Stimulated activated memory B cell treated with anti-CD40 and anti-IgM and Interleukin-4, amounts not matched to agents 10 μg/mL and 1 μg/mL and 100 μg/mL, for 72 hours (primary cell): ENCODE measurements at regions not wholly inside any gene's neighbourhood (a gene's known extent, or its start where the extent isn't known, plus 50 kb on each side); places are given as distances from the start of the nearest gene placed in this dataset.
"Not testable (repeated sequence)": the region's sequence is repeated elsewhere in the genome, so short reads cannot be mapped to it uniquely, and the experiment has no call there.

Experiments used
- ATAC-seq: fragments of 150-1000 bp; cut with Tn5 transposase; 2 replicates; pipeline ENCODE4 v1.10.0; 2021
- H3K27ac Mint-ChIP-seq: one replicate; pipeline ENCODE4 v1.8.0; 2022; ENCODE audit warnings: mild to moderate bottlenecking, mixed read lengths
- H3K27me3 Mint-ChIP-seq: one replicate; pipeline ENCODE4 v1.8.0; 2022; ENCODE audit warnings: mixed read lengths
- H3K36me3 Mint-ChIP-seq: one replicate; pipeline ENCODE4 v1.8.0; 2022; ENCODE audit warnings: mixed read lengths
- H3K4me1 Mint-ChIP-seq: one replicate; pipeline ENCODE4 v1.8.0; 2022; ENCODE audit warnings: mixed read lengths
- H3K4me3 Mint-ChIP-seq: one replicate; pipeline ENCODE4 v1.8.0; 2022; ENCODE audit warnings: mild to moderate bottlenecking, moderate library complexity, mixed read lengths
- H3K9me3 Mint-ChIP-seq: one replicate; pipeline ENCODE4 v1.8.0; 2022; ENCODE audit warnings: mixed read lengths

- not testable (repeated sequence) for ATAC-seq, H3K27ac Mint-ChIP-seq, H3K4me1 Mint-ChIP-seq, H3K36me3 Mint-ChIP-seq, H3K4me3 Mint-ChIP-seq, H3K27me3 Mint-ChIP-seq, H3K9me3 Mint-ChIP-seq
Measured at GRCh38 chr22:10526079-10526478, 5001.9 kb upstream of the OR11H1 start.

- H3K36me3 Mint-ChIP-seq, H3K27ac Mint-ChIP-seq: not testable (repeated sequence)
Measured at GRCh38 chr22:10531141-10531540, 4996.9 kb upstream of the OR11H1 start.

GRCh38 chr22:10572531-10572930, 4955.5 kb upstream of the OR11H1 start:
- not testable (repeated sequence) for H3K9me3 Mint-ChIP-seq, ATAC-seq, H3K4me3 Mint-ChIP-seq, H3K36me3 Mint-ChIP-seq, H3K27ac Mint-ChIP-seq, H3K27me3 Mint-ChIP-seq, H3K4me1 Mint-ChIP-seq

More at GRCh38 chr22:10531141-10531540, 4996.9 kb upstream of the OR11H1 start:
- not testable (repeated sequence) for H3K4me3 Mint-ChIP-seq, H3K27me3 Mint-ChIP-seq, ATAC-seq, H3K4me1 Mint-ChIP-seq, H3K9me3 Mint-ChIP-seq

DNA sequence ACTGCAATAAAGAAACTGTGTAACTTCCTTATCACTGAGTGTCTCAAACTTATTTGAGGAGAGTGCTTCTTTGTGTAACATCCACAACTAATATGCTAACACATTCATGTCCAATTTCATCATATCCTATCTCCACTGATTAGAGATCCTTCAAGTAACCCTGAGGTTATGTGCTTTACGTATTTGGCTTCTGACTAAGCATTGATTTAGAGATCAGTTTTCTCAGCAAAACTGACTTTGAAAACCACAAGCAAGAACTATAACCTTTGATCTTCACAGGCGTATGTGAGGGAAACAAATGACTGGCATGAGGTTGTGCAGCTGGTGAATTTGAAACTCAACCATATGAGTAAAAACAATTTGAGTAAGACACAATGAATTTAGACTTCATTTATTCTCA, 4926.9 kb upstream of the OR11H1 start:
- not testable (repeated sequence) for H3K27ac Mint-ChIP-seq, ATAC-seq, H3K36me3 Mint-ChIP-seq, H3K9me3 Mint-ChIP-seq, H3K4me3 Mint-ChIP-seq, H3K4me1 Mint-ChIP-seq, H3K27me3 Mint-ChIP-seq

DNA sequence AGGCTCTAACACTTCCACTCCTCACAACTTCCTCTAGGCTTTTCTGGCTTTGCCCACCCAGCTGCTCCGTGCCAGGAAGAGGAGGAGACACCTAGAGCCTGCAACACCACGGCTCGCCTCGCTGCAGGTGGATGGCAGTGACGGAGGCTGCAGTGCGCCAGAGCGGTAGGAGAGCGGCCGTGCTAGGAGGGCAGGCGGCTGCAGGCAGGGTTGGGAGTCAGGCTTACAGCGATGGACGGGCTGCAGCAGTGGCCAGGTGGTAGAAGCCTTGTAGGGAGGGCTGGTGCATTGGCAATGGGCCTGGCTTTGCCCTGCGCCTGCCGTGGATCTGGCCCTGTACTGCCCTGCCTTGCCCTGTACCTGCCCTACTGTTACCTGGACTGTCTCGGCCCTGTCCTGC, 4896.0 kb upstream of the OR11H1 start:
- H3K27ac Mint-ChIP-seq, H3K4me3 Mint-ChIP-seq, H3K27me3 Mint-ChIP-seq, H3K4me1 Mint-ChIP-seq, H3K9me3 Mint-ChIP-seq, ATAC-seq, H3K36me3 Mint-ChIP-seq: not testable (repeated sequence)

GRCh38 chr22:10635341-10635740, 4892.7 kb upstream of the OR11H1 start:
- not testable (repeated sequence) for H3K4me3 Mint-ChIP-seq, H3K27me3 Mint-ChIP-seq, H3K36me3 Mint-ChIP-seq, H3K27ac Mint-ChIP-seq, ATAC-seq, H3K4me1 Mint-ChIP-seq, H3K9me3 Mint-ChIP-seq

DNA sequence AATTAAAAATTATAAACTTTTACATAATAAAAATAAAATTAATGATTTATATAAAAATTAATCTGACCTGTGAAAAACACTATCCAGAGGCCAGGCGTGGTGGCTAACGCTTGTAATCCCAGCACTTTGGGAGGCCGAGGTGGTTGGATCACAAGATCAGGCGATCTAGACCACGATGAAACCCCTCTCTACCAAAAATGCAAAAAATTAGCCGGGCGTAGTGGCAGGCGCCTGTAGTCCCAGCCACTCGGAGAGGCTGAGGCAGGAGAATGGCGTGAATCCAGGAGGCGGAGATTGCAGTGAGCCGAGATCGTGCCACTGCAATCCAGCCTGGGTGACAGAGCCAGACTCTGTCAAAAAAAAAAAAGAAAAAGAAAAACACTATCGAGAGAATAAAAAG, 4865.2 kb upstream of the OR11H1 start:
- not testable (repeated sequence) for ATAC-seq, H3K27ac Mint-ChIP-seq, H3K4me1 Mint-ChIP-seq, H3K9me3 Mint-ChIP-seq, H3K36me3 Mint-ChIP-seq, H3K27me3 Mint-ChIP-seq, H3K4me3 Mint-ChIP-seq

GRCh38 chr22:10673065-10673464, 4854.9 kb upstream of the OR11H1 start:
- not testable (repeated sequence) for H3K4me1 Mint-ChIP-seq, H3K4me3 Mint-ChIP-seq, H3K36me3 Mint-ChIP-seq, ATAC-seq, H3K9me3 Mint-ChIP-seq, H3K27me3 Mint-ChIP-seq, H3K27ac Mint-ChIP-seq

GRCh38 chr22:10678720-10679119, 4849.3 kb upstream of the OR11H1 start:
- not testable (repeated sequence) for H3K27me3 Mint-ChIP-seq, H3K4me3 Mint-ChIP-seq, ATAC-seq, H3K4me1 Mint-ChIP-seq, H3K27ac Mint-ChIP-seq, H3K36me3 Mint-ChIP-seq, H3K9me3 Mint-ChIP-seq

DNA sequence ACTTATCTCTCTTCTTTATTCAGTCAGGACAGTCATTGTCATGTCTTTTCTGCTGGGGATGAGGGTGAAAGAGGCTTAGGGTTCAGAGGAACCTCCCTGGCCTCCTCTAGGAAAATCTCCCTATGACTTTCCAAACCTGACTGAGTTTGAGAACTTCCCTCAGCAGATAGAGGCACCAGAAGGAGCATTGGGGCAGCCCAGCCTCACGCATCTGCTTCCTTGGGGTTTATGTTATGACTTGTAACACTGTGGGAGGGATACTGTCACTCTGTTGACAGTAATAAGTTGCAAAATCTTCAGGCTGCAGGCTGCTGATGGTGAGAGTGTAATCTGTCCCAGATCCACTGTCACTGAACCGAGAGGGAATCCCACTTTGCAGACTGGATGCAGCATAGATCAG, 4842.6 kb upstream of the OR11H1 start:
- H3K4me1 Mint-ChIP-seq, H3K36me3 Mint-ChIP-seq, H3K27ac Mint-ChIP-seq, ATAC-seq, H3K27me3 Mint-ChIP-seq, H3K4me3 Mint-ChIP-seq, H3K9me3 Mint-ChIP-seq: not testable (repeated sequence)

GRCh38 chr22:10687256-10687655, 4840.7 kb upstream of the OR11H1 start:
- ATAC-seq, H3K36me3 Mint-ChIP-seq, H3K4me3 Mint-ChIP-seq, H3K4me1 Mint-ChIP-seq, H3K9me3 Mint-ChIP-seq, H3K27me3 Mint-ChIP-seq, H3K27ac Mint-ChIP-seq: not testable (repeated sequence)

DNA sequence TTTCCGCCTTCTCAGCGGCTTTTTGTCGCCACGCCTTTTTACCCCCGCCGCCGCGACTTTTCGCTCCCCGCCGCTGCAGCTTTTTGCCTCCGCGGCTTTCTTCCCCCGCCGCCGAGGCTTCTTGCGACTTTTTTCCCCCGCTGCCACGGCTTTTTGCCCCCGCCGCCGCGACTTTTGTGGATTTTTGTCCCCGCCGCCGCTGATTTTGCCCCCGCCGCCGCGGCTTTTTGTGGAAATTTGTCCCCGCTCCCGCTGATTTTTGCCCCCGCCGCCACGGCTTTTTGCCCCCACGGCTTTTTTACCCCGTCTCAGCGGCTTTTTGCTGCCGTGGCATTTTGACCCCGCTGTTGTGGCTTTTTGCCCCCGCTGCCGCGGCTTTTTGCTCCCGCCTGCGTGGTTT, 4829.2 kb upstream of the OR11H1 start:
- not testable (repeated sequence) for H3K27me3 Mint-ChIP-seq, H3K4me3 Mint-ChIP-seq, H3K36me3 Mint-ChIP-seq, H3K9me3 Mint-ChIP-seq, H3K4me1 Mint-ChIP-seq, H3K27ac Mint-ChIP-seq, ATAC-seq

- H3K4me1 Mint-ChIP-seq, ATAC-seq, H3K27ac Mint-ChIP-seq, H3K9me3 Mint-ChIP-seq, H3K27me3 Mint-ChIP-seq, H3K36me3 Mint-ChIP-seq, H3K4me3 Mint-ChIP-seq: not testable (repeated sequence)
Measured at GRCh38 chr22:10699301-10700097, 4828.5 kb upstream of the OR11H1 start.

- H3K27me3 Mint-ChIP-seq, H3K4me3 Mint-ChIP-seq, H3K27ac Mint-ChIP-seq, H3K9me3 Mint-ChIP-seq, H3K36me3 Mint-ChIP-seq, H3K4me1 Mint-ChIP-seq: not testable (repeated sequence)
- ATAC-seq = peak; percentile 52
Measured at GRCh38 chr22:10708175-10708574, 4819.8 kb upstream of the OR11H1 start.

DNA sequence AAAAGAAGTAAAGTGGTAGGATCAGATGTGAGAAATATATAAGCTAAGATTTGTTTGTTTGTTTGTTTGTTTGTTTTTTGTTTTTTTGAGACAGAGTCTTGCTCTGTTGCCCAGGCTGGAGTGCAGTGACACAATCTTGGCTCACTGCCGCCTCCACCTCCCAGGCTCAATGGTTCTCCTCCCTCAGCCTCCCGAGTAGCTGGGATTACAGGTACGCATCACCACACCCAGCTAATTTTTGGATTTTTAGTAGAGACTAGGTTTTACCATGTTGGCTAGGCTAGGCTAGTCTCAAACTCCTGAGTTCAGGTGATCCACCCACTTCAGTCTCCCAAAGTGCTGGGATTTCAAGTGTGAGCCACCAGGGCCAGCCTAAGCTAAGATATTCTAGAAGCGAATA, 4817.1 kb upstream of the OR11H1 start:
- not testable (repeated sequence) for H3K36me3 Mint-ChIP-seq, H3K4me3 Mint-ChIP-seq, ATAC-seq, H3K4me1 Mint-ChIP-seq, H3K27me3 Mint-ChIP-seq, H3K27ac Mint-ChIP-seq
- H3K9me3 Mint-ChIP-seq = peaks cover 15% of the 10 kb centered on the region

DNA sequence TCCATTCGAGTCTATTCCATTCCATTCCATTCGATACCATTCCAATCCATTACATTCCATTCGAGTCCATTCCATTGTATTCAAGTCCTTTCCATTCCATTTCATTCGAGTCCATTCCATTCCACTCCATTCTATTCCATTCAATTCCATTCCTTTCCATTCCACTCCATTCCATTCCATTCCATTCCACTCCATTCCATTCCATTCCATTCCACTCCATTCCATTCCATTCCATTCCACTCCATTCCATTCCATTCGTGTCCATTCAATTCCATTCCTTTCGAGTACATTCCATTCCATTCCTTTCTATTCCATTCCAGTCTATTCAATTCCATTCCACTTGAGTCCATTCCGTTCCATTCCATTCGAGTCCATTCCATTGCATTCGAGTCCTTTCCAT, 4805.2 kb upstream of the OR11H1 start:
- H3K9me3 Mint-ChIP-seq = peaks cover 98% of the 10 kb centered on the region
- H3K4me3 Mint-ChIP-seq, ATAC-seq, H3K27me3 Mint-ChIP-seq, H3K27ac Mint-ChIP-seq, H3K4me1 Mint-ChIP-seq: not testable (repeated sequence)
- peaks cover 30% of the 10 kb centered on the region for H3K36me3 Mint-ChIP-seq

GRCh38 chr22:10723966-10724365, 4804.0 kb upstream of the OR11H1 start:
- not testable (repeated sequence) for H3K4me3 Mint-ChIP-seq, H3K4me1 Mint-ChIP-seq, H3K27ac Mint-ChIP-seq, H3K27me3 Mint-ChIP-seq, ATAC-seq
- Mint-ChIP-seq H3K36me3 (peaks cover 30% of the 10 kb centered on the region), H3K9me3 (peaks cover 98% of the 10 kb centered on the region)
